ENCODE measurements at regions not wholly inside any gene's neighbourhood (a gene's known extent, or its start where the extent isn't known, plus 50 kb on each side); places are given as distances from the start of the nearest gene placed in this dataset.

DNA sequence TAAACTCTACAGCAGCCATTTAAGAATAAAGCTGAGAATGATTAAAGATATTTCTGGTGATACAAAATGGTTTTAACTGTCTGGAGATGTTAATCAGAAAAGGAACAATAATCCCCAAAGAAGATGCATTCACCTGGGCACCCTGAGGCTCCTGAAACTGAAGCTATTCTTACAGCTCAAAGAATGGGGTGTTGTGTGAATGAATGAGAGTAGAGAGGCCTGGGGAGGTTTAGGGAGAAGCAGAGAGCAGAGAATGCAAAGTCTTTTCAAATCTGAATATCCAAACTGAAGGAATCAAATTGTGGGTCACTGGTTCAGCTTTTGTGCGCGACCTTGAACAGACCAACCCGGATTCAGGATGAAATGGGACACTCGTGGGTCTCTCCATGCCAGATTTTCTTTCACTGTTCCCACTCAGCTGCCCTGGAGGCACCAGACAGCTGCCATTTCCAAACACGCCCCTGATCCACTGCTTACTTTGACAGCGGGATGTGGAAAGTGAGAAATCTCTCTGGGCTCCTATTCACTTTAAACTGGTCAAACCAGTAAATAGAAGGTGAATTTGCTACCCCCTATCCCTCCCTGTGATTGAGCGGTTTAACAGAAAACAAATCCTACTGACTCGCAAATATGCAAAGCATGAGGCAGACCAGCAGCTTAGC lies 485.5 kb upstream of the THBS1 start:
- DNase-seq: no peak

DNA sequence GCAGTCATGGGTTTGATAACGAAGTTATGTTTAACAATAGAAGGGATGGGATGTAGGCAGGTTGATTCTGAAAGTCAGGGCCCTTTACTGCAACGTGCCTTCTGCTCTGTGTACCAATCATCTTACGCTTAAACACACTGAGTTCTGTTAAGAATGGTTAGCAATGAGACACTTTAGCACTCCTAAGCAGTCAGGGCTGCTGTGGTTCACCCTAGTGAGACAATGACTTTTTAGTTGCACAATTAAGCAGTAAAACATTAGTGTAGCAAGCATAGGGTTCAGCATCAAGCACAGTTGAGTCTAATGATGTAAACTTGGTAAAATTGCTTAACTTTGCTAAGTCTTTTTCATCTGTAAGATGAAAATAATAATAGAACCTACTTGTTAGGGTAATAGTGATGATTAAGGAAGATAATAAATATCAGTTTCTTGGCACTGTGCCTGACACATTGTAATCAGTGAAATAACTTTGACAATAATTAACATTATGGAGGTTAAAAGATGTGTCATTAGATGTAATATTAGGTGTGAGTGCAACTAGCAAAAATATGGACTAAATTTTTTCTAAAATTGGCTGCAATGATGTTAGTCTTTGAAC lies 484.2 kb upstream of the THBS1 start:
- DNase-seq: no peak

DNA sequence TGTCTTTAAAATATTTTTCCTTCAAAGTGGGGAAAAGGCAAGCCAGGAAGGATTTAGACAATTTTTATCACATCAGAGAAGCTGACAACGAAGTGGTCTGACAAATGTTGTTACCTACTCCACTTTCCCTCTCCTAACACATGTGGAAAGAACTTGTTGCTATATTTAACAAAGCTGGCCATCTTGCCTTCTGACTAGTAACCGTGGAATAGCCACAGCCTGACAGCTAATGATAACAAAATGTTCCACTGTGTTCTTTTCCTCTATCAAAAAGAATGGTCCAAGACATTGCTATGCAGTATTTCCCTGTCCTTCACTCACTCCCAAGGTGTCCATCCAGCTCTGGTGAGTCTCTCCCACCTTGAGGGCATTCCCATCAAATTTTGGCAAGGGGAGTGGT lies 481.4 kb upstream of the THBS1 start:
- no peak for DNase-seq

DNA sequence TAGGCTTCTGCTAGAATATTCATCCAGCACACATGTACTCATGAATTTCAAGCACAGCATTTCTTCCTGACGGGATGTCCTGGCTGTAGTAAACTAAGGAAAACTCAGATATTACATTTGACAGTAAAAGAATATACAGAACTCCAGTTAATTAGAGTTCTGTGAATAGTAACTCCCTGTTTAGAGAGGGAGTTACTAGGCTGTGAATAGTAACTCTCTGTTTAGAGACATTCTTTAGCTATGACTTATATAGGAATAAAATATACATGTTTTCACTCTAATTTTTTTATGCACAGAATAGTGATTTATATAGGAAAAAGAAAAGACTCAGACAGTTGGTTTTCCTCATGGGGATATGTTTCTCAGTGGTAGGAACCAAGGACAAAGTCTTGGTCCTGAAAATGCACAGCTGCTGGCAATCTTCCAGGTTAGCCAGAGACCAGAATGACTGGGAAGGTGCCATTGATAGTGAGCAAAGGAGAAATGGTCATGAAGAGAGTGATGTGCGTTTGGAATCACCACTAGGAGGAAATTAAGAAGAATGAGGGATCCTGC lies 480.7 kb upstream of the THBS1 start:
- no peak for DNase-seq

DNA sequence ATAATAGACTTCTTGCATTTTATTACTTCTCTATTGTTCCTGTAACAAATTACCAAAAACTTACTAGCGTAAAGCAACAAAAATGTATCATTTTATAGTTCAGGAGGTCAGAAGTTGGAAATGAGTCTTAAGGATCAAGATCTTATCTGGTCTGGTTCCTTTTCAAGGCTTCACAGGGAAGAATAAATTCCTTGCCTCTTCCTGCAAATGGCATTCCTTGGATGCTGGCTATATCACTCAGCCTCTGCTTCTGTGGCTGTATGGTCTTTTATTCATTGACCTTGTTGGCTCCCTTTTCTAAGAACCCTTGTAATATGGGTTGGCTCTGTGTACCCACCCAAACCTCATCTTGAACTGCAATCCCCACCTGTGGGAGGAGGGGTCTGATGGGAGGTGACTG lies 478.4 kb upstream of the THBS1 start:
- DNase-seq: no peak

DNA sequence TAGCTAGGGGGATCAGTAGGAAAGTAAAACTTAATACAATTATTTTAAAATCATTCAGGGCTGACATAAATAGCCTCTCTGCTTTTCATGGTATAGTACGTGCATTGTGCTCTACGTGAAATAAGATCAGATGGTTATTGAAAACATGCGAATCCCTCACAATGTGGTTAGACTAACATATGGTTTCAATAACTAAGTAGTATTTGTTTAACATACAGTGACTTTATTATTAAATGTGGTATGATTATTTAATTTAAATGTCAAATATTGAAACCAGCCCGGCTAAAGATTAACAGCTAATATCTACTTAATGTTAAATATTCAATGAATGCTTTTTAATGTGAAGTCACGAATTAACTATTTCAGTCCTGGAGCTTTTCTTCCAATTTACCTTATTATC lies 473.9 kb upstream of the THBS1 start:
- no peak for DNase-seq

DNA sequence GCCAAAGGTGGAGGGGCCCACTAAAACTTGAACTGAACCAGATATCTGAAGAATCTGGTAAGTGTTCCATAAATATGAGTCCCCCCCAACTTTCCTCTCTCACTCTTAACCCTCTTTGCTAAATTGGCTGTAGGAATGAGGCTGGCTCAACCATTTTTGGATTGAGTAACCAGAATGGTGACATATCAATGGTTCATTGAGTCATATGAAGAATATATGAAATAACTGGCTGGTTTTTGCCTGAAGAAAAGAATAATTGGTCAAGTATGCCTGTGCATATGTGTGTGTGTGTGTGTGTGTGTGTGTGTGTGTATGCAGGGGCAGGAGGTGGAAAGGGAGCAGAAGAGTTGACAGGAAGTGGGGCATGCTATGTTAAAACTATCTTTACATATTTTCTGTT lies 472.9 kb upstream of the THBS1 start:
- DNase-seq: no peak

DNA sequence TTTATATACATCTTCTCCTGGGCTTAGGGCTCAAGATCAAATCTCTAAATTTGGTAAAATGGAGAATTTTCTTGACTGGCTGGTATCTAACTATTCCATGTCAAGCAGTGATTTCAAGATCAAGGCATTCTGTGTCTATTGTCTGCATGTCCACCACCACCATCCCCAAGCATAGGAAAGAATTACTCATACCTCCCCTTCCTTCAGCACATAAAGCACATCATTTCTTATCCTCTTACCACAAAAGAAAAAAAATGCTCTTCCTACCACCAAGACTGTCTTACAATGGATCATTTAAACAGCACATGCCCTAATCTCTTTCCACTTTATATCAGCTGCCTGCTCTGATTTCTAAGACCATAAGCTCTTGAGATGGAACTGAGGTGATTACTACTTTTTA lies 470.5 kb upstream of the THBS1 start:
- DNase-seq: no peak

DNA sequence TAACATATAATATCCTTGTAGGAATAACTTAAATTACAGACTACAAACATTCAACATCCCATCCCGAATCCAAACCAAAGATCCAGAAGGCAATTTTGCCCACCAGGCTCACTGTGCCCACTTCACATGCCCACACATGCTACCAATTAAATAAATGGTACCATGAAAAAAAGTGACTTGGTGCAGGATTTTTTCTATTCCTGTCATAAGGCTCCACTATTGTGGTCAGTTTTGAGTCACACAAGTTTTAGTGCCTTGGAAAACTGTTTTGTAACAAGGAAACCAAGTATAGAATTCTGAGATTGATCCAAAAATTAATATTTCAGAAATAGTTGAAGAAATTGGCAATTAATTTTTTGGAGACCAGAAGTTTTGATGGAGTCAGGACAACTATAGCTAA lies 470.1 kb upstream of the THBS1 start:
- DNase-seq: no peak

DNA sequence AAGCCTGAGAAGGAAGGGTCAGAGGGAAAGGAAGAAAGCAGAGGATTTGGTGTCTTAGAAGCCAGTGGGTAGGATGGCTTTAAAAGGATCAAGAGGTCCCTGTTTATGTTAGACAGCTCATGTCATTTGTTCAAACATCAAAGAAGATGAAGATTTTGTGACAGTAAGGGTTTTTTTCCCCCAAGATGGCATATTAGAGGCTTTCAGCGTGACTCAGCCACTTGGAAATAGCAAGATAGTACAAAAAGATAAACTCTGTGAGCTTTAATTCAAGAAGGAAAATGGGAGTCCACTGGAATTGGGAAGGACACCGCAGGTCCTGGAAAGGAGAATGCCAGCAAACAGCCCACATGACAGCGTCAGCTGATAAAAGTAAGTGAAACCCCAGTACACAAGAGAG lies 467.1 kb upstream of the THBS1 start:
- DNase-seq: no peak

DNA sequence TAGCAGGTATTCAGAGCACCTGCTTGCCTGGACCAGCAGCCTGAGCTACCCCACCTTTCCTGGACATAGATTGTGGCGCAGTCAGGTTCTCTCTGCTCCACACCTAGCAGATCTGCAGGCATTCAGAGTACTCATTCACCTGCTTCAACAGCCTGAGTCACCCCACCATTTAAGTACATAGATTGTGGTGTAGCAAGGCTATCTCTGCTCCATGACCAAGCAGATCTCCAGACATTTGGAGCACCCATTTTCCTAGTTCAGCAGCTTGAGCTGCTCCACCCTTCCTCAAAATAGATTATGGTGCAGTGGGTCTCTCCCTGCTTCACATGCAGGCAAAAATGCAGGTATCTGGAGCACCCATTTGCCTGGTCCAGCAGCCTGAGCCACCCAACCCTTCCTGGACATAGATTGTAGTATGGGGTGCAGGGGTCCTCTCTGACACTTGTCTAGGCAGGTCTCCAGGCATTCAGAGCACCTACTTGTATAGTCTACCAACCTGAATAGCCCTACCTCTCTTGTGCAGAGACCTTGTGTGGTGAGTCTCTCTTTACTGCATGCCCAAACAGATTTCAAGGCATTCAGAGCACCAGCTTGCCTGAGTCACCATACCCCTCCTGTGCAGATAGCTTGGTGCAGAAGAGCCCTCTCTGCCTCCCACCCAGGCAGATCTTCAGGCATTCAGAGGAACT lies 466.0 kb upstream of the THBS1 start:
- DNase-seq: no peak

DNA sequence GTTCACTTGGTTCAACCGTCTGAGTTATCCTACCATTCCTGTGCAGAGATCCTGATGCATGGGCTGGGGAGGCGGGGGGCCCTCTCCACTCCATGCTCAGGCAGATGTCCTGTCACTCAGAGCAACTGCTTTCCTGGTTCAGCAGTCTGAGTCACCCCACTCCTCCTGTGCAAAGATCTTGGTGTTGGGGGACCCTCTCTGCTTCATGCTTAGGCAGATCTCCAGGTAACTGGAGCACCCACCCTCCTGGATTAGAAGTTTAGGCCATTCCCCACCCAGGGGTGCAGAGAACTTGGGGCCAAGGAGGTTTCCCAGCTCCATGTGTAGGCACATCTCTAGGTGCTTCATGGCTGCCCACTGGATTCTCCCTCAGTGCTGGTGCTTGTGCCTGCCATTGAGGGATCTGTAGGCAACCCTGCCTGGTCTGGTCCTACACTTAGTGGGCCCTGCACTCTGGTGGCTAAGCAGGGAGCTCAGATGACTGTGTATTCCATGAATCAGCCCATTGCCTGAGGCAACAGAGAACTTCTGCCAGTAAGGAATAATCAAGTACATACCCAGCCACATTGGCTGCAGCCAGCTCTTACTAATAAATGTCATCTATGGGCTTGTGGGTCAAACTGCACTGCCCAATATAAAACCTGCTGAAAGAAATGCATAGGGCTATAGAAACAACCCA lies 465.4 kb upstream of the THBS1 start:
- DNase-seq: peak; percentile 60

DNA sequence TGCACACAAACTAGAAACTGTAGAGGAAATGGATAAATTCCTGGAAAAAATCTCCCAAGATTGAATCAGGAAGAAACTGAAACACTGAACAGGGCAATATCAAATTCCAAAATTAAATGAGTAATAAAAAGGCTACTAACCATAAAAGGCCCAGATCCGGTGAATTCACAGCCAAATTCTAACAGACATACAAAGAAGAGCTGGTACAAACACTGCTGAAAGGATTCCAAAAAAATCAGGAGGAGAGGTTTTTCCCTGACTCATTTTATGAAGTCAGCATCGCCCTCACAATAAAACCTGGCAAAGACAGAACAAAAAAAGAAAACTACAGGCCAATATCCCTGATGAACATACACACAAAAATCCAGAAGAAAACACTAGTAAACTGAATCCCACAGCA lies 462.4 kb upstream of the THBS1 start:
- DNase-seq: peak; percentile 34

DNA sequence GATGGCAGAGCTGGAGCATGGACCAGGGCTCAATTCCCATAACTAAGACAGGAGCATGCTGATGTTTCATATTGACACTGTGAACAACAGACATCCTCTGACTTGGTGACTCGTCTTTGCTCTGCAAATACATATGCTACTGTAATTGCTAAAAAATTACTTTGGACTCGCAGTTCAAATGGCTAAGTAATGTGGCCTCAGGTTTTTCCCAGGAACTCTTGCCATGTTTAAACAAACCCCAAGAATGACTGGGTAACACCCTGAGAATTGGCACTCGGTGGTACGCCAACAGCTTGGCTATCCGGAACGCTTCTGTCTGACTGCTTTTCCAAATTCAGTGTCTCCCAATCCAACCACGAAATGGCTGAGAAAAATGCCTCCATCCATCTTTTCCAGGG lies 456.7 kb upstream of the THBS1 start:
- DNase-seq: no peak

DNA sequence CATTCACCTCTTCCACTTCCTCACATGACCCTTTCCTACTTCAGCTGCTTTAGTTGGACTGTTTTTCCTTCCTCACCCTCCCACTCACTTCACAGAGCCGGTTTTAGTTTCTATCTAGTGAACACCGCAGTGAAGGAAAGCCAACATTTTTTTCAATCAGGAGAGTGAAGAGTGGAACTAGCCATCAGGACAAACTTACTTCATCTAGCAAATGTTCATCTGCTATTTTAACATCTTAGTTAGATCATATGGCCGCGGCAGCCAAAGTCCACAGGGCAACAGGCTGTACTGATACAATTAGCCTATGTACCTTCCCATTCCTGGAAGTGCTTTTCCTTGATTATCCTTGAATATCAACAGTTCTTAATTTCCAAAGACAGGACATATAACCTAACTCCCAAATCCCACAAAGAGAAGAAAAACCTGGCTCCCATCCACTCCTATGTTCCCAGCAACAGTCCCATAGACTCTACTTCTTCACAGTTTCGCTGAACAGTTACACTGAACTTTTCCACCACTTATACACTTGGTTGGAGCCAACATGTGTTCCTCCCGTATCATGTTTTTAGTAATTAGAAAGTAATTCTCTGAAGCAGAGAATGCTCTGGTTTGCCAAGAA lies 456.2 kb upstream of the THBS1 start:
- no peak for DNase-seq

DNA sequence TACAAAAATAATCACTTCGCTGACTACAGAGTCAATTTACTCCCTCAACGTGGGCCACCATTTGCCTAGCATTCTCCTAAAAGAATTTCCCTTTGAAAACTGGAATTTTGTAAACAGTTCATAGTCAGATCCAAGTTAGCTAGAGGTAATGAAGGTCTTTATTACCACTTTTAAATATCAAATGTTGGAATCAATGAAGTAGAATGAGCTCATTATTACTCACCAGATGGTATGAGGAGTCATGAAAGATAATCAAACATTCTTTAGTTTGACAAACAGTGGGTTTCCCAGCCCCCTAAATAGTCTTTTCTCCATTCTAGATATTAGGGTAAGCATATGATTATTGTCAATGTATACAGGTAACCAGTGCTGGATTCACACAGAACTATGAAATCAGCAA lies 455.7 kb upstream of the THBS1 start:
- DNase-seq: no peak

DNA sequence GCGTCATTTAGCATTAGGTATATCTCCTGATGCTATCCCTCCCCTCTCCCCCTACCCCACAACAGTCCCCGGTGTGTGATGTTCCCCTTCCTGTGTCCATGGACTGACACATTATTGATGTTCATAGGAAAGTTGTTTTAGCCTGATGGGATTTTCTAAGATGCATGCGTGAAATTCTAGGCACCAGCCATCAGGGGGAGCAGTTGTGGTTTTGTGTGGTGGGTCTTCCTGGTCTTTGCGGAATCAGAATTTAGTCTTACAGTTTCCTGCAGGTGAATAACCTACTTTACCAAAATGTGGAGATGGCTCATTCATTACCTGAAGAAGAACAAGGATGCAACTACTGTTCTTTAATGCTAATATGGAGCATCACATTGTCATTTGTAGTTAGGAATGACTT lies 455.0 kb upstream of the THBS1 start:
- DNase-seq: no peak

DNA sequence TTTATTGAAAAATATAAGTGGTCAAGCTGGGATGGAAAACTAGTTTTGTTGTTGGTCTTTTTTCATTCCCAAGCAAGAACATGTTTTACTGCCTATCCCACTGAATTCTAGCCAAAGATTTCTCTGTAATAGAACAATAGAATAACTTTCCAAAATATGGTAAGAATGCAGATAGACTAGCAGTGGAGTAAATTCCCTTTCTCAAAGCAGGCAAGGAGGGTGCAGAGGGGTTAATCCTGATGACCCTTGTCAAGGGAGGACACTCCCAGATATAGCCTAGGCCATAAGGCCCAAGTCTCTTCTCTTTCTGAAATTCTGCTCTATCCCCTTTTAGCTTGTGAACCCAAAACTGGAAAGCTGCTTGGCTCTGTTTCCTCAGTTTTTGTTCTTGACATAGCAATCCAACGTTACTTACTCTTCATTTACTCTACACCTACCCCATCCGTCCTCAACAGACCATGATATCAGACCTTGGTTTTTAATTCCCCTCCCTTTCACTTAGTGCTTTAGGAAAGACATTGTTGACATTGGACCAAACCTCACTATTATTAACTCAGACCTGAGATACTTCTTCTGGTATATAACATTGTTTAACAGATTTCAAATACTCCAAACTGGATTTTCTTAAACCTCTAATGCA lies 453.6 kb upstream of the THBS1 start:
- DNase-seq: no peak

DNA sequence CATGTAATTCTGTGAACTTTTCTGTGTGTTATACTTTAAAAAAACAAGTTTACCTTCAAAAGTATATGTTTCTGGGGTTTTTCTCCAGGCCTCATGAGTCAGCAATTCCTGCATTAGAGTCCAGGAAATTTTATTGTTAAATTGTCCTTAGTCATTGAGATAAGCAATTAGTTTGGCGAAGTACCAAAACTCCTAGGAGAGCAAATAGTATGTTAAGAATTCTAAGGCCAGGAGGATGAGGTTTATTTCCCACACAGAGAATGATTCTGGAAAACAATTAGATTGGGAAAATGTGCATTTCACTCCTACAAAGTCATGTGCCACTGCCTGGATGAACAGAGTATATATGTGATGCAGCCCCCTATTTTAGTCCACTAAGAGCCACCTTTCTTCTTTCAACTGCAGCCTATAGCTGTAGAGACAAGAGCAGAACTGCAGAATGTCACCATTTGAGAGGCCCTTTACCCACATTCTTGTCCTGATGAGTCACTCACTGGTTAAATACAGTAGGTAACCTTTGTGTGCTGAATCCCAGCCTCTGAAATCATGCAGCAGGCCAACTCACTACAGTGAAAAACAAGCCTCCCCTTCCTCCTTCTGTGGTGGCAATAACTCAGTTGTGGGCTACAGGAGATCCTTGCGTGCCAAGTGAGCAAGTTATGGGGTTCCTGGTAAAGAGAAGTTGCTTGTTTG lies 452.8 kb upstream of the THBS1 start:
- peak; percentile 31 for DNase-seq

DNA sequence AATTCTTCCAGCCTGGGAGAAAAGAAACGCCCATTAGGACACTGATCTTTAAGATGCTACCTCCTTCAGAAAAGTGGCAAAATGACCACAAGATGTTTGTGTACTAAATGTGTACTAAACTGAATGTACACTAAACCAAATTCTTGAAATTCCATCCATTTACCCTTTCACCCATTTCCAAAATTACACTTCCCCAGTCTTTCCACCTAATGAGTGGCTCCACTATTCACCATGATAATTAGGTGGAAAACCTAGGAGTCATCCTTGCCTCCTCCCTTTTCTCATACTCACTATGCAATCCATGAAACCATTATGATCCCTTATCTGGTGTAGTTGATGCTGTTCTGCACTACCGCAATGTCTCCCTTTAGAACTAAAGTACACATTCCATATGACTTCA lies 452.1 kb upstream of the THBS1 start:
- DNase-seq: no peak

DNA sequence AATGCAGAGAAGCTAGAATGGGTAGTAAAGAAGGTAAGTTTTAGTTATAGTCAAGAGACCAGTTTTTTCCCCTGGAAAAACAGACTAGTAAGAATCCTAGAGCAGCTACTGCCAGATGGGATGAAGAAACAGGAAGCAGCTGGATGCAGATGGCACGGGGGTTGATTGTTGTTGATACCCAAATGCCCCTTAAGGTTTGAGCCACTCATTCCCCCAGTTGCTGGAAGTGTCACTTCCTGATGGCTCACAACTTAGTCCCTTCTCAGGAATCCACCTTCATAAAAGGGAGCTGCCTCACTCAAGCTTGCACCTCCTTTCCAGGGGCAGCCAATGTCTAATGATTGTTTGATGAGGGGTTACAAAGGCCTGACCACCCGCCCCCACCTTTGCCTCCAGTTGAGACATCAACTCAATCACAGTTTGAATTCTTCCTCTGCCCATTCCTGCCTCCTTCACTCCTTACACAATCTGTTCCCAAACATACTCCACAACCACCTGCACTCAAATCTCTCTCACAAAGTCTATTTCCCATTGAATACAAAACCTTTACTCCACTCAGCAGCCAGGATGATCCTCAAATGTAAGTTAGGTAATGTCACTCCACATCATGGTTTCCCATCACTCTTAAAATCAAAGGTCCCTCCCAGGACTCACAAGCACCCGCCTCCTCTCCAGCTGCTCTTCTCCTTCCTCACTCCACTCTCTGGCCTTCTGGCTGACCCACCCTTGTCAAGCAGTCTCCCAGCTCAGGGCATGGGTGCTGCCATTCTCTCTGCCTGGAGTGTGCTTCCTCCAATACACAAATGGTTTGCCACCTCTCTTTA lies 450.1 kb upstream of the THBS1 start:
- no peak for DNase-seq

Data from T1000 (cell line).